T-helper 1 cell (primary cell): ENCODE measurements at regions not wholly inside any gene's neighbourhood (a gene's known extent, or its start where the extent isn't known, plus 50 kb on each side); places are given as distances from the start of the nearest gene placed in this dataset.

Source experiments
- DNase-seq, 5 donors: peaks; one replicate each; pipeline ENCODE4 v3.0.0-alpha.2; 2012 to 2020

DNA sequence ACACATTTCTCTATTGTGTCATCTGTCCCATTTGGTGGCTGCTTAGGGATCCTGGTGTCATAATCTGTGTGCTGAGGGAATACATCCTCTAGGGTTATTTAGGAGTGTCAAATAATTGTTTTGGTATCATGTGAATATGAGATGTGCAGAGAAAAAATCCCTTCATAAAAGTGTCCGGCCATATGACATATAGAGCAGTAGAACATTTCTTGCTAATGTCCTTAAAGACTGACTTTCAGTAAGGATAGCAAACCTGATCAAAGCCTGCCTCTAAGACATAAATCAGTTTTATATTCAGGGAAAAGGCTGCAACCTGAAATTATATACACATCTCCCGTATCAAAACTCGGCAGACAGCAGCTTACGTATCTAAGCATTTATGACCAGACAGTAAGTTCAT lies 211.6 kb downstream of the ADAM29 start:
- DNase-seq = no peak

DNA sequence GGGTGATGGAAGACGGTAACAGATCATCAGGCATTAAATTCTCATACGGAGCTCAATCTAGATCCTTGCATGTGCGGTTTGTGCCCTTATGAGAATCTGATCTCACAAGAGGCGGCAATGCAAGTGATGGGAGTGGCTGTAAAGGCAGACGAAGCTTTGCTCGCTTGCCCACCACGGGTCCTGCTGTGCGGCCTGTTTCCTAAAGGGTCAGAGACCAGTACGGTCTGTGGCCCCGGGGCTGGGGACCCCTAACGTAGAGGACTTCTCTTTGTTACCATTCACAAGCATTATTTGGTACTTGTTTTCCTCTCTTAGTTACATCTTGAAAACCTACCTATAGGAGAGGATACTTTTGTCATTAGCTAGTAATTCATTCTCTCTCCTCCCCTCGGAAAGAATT lies 221.0 kb downstream of the ADAM29 start:
- no peak for DNase-seq

DNA sequence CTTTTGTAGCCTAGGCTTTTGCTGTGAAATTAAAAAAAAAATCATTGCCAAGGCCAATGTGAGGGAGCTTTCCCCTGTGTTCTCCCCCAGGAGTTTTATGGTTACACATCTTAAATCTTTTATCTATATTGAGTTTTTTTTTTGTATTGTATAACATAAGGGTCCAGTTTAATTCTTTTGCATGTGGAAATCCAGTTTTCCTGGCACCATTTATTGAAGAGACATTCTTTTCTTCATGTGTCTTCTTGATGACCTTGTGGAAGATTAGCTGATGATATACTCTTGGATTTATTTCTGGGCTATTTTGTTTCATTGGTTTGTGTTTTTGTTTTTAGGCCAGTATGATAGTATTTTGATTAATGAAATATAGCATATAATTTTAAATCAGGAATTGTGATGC lies 225.0 kb downstream of the ADAM29 start:
- DNase-seq = no peak

DNA sequence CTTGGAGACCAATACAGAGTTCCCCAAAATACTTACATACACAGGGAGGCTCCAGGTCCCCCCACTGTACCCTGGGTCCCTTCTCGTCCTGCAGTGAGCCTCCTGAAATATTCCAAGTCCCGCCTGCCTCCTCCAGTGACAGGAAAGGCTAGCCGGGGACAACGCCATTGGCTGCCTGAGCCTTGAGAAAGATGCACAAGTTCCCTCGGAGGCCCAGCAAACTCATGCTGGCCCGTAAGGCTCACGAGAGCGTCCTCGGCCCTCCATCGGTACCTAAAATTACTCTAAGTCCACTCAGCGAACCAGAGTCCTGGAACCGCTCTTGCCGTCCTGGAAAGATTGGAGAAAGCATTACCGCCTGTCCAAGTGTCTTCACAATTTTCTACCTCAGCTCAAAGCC lies 228.6 kb downstream of the ADAM29 start:
- DNase-seq = no peak

DNA sequence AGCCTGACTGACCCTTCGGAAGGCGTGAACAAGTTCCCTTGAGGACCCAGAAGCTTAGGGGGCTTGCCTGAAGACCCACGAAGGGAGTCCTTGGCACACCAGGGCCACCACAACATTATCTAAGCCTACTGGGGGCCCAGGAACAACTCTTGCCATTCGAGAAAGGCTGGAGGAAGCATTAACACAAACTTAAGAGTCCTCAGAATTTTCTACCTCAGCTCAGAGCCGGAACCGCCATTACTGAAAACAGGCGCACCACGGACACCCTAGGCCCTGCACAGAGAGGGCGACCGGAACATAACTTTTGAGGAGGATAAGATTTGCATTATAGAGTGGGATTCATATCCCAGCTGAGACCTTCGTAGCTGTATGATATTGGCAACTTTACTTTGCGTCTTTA lies 229.1 kb downstream of the ADAM29 start:
- DNase-seq = no peak

DNA sequence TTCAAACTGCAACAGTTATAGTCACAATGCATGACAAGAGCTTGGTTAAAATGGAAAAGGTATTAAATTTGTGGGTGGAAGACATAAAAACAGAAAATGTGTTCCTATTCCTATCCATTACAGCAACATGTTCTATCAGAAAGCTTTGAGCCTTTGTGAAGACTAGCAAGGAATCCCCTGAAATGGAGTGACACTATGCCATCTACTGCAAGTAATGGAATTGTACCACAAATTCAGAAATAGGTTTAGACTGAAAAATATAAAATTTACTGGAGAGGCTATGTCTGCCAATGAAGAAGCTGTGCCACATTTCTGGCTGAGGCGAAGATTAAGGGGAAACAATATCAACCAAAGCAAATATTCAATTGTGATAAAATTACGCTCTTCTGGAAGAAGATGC lies 247.9 kb downstream of the ADAM29 start:
- no peak for DNase-seq

DNA sequence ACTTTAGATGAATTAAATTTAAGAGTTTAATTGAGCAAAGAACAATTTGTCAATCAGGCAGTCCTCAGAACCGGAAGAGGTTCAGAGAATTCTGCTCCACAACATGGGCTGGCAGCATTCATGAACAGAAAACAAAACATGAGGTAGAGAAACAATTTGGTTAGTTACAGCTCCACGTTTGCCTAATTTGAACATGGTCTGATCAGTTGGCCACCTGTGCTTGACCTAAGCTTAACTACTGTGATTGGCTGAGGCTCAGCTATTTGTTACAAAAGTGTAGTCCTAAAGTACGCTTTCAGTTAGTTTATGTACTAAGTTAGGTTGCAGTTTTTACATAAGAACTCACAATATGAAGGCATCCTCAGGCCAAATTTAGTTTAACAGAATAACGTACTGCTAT lies 258.6 kb downstream of the ADAM29 start:
- no peak for DNase-seq

DNA sequence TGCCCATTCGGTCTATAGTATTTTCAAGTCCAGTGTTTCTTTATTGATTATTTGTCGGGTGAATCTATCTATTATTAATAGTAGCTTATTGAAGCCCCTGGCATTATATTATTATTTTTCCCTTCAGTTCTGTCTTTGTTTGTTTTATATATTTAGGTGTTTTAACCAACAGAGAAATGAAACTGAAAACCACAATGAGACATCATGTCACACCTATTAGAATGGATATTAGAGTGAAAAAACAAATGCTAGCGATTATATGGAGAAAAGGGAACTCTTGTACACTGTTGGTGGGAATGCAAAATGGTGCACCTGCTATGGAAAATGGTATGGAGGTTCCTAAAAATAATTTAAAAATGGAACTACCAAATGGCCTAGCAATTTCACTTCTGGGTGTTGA lies 272.5 kb downstream of the ADAM29 start:
- no peak for DNase-seq

DNA sequence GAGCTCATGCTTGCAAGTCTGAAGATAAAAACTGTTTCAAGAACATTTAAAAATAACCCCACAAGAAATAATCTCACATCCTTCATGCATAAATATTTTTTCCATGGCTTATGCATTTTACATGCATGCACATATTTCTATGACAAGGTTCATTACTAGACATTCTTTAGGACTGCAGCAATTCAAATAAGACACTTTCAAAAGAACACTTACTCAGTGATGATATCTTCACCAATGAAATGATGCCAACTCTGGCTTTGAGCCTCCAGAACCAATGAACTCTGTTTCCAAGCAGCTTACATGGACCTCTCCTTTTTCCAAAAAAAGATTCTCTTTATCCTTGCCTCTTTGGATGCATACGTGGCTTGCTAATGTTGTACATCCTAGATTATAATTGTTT lies 279.9 kb downstream of the ADAM29 start:
- no peak for DNase-seq

DNA sequence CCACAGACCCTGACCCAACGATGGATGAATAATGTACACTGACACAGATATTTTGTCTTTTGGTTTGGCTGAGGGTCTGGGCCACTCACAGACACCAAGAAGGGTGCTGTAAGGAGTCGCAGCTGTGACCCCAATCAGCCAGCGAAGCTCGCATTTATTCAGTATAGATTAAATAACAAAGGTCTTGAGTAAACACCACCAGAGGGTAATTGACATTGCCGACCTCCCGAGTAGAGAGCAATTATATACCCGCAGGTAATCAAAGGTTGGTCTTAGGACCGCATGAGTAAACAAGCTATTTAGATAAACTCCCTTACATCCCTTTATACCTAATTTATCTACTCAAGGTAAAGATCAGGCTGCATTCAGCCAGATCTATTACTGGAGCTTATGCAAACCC lies 297.1 kb downstream of the ADAM29 start:
- no peak for DNase-seq

DNA sequence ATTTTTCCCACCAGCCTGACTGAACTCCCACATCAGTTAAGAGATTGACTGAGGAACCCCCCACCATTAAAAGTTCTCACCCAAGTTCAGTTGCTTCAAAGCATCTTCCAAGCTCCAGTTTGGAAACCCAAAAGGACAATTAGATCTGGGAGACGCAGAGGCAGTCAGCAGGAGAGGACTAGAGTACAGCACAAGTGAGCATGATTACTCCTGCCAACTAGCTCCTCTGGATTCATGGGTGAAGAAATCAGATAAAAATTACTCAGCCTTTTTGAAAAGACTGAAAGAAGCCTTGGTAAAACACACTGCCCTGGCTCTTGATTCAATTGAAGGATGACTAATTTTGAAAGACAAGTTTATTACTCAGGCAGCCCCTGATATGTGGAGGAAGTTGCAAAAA lies 297.5 kb downstream of the ADAM29 start:
- DNase-seq = no peak

DNA sequence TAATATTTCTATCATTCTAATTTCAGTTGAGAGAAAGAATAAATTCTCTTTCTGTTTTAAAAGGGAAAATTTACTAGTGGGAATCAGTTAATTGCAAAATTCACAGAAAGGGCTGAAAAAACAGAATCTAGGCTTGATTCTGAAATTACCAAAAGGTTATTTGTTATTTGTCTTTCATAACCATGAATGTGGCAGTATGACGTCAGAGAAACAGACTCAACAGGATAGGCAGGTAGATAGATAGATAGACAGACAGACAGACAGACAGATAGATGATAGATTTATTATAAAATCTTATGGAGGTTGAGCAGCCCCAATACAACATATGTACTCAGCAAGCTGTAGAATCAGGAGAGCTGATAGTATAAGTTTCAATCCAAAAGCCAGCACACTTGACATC lies 311.0 kb downstream of the ADAM29 start:
- no peak for DNase-seq

DNA sequence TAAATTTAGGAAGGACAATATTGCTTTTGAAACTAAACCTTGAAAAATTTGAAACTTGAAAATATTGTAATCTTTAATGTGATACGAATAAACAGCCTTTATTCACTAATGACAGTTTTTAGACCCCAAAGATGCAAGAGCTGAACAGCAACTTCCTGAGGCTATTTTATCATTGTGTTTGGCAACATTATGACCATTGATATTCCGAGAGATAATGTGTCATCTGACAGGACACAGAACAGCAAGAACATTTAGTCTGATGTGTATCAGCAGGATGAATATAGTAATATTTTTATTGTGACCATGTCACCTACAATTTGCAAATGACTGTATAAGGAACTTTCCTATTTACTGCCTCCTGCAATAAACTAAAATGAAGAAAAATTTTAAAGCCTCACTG lies 316.0 kb downstream of the ADAM29 start:
- DNase-seq = no peak

DNA sequence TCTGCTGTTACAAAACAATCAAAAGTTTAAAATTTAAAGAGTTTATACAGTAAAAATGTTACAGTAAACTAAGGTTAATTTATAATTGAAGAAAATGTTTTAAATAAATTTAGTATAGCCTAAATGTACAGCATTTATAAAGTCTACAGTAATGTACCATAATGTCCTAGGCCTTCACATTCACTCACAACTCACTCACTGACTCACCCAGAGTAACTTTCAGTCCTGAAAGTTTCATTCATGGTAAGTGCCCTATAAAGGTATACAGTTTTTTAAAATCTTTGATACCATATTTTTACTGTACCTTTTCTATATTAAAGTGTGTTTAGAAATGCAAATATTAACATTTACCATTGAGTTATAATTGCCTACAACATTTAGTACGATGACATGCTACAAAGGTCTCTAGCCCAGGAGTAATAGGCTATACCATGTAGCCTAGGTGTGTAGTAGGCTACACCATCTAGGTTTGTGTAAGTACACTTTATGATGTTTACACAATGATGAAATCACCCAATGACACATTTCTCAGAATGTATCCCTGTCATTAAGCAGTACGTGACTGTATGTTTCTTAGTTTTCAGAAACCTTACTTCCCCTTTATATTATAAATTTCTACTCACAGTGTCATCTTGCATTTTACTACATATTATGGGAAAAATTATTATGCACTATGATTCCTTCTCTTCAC lies 320.8 kb downstream of the ADAM29 start:
- DNase-seq = no peak

DNA sequence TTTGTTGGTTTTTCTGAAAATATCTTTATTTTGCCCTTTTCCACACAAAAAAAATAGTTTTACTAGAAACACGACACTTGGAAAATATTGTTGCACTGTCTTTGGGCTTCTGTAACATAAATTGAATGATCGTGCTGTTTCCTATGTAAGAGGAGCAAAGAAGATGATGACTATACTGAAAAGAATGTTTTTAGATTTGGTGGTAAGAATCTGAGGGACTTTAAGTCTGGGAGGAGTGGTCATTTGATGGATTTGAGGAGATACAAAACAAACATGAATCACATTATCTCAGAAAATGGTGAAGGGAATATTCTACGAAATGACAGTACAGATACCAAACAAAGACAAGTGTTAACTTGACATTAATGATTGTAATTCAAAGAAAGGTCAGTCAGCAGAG lies 328.8 kb downstream of the ADAM29 start:
- no peak for DNase-seq

DNA sequence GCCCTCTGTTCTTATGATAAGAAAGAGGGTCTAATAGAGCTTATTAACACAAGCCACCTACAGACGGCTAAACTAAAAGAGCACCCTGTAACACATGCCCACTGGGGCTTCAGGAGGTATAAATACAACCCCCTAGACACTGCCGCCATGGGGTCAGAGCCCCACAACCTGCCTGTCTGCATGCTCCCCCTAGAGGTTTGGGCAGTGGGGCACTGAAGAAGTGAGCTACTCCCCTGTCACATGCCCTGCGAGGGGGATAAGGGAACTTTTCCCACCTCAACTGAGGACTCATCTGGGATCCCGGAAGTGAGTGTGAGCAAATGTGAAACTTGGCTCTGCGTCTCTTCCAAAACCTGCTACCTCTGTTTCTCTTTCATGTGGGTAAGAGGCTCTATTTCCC lies 334.5 kb downstream of the ADAM29 start:
- DNase-seq = no peak

DNA sequence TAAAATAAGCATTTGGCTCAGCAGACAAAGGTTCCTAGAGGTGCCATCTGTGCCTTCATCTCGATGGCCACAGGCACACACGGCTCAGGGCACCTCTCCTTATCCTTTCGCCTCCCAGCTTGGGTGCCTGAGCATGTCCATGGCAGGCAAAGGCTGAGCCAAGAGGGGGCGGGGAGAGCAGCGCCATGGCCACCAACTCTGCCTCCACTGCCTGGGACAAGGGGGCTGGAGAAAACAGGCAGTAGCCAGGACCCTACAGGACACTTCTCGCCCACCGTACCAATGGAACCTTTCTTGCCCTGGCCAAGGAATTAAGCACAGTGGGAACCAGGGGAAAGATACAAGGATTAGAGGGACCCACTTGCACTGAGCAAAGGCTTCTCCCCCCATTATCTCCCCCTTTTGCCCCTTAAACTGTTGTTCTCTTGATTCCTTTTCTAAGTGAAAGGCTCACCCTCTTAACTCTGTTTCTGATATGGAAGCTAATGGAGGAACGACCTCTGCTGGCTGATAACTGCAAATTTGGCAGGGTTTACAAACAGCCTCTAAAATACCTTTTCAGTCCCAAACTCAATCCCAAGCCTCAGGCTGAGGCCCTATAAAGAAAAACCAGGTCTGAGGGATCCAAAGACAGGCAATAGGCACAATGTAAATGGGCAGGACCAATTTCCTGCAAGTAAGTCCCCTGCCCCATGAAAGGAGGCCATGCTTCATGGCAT lies 335.2 kb downstream of the ADAM29 start:
- DNase-seq = no peak

DNA sequence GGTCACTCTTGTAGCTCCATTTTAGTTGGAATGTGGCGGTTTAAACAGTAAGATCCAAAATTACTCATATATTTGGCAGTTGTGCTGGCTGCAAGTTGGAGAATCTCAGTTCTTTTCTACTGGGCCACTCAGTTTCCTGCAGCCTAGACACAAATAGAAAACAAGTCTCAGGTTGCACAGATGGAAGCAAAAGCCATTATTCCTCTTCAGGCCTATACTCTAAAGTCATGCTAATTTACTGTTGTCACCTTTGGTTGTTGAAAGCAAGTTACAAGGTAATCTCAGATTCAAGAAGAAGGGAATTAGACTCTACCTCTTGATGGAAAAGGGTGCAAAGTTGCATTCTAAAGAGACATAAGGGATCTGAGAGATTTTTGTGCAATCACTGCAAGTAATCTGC lies 345.4 kb downstream of the ADAM29 start:
- DNase-seq = no peak

DNA sequence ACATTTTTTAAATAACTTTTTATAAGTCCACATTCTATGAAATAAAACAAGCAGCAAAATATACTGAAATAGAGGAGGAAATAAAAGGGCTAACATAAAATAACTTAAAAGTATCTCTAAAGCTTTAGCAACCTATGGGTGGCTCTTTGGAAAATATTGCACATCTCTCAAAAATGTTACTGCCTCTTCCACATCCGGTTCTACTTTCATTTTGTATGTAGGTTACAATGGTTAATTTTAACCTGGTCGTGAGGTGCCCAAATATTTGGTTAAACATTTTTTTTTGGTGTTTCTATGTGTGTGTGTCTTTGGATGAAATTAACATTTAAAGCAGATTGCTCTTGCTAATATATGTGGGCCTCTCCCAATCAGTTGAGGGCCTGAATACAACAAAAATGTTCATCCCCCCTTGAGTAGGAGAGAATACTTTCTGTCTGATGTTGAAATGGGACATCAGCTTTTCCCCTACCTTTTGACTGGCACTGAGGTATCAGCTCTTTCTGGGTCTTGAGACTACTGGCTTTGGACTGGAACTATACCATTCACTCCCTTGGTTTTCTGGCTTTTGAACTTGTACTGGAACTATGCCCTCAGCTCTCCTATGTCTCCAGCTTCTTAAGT lies 353.0 kb downstream of the ADAM29 start:
- DNase-seq = no peak

DNA sequence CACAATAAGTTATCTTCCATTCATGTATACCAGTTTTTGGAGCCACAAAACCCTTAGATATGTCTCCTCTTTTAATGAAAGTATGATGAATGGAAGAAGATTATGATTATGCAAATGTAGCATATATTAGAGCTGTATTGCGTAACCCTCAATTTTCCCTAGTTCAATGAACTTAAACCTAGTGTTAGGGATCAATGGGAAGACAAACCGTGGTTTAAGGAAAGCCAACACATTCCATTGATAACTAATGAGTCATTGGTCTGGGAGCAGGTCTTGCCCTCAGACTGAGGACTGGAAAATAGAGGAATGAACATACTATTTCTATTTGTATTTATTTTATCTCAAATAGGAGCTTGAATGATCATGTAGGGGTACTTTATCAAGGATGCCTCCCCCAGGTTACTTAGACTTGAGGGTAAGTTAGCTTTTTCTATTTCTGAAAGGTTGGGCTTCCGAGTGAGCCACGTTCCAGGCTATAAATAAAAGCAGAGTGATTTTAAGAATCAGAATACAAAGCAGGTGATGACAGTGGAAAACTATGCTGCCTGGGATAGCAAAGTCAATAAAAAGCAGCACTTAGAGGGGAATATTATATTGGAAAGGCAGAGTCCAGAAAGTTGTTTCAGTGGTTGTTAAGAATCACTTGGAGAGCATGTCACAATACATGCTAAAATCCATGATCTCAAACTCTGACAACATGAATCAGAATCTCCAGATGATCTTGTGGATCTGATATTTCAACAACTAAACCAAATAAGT lies 356.0 kb downstream of the ADAM29 start:
- DNase-seq = no peak

DNA sequence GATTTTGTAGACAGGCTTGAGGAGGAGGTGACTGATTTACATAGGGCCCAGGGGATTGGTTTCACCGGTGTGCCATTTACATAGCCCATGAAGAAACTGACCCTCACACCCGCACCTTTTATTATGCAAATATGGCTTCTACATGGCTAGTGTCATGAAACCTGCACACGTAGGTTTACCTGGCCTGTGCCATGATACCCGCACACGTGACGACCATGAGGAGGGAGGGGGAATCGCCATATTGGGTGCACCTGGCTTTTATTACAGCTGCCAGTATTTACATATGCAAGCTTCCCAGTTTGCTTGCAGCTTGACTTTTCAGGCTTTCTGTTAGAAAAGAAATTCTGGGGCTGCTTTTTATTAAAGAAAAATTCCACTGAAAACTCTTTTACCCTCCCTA lies 359.7 kb downstream of the ADAM29 start:
- DNase-seq = no peak

DNA sequence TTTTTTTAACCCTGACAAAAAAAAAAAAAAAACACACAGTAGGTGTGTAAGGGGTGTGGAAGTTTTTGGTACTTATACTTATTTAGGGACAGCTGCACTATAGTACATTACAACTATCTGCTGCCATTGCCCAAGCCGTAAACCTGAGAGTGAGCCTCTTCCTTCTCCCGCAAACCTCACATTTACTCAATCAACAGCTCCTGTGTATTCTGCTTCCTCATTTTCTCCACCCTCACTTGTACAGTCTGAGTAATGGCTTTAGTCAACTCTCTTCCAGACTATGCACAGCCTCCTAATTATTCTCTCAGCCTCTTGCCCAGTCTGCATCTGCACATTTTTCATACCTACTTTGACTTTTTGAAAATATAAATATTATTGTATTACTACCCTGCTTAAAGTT lies 362.0 kb downstream of the ADAM29 start:
- no peak for DNase-seq

DNA sequence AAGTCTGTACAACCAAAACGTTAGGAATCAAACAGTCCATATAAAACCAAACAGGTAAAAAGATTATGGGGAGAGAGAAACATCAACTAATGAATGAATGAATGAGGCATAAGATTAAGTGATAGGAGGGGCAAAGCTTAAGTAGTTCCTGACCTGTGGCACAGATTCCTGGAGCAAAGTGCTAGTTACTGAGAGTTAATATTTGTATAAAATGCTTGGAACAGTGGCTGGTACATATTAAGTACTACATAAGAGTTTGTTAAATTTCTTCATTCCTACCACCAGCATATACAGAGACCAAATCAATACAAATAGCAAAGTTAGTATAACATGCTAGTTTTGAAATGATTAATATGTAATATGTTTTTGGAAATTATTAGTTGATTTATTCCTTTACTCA lies 363.7 kb downstream of the ADAM29 start:
- no peak for DNase-seq

DNA sequence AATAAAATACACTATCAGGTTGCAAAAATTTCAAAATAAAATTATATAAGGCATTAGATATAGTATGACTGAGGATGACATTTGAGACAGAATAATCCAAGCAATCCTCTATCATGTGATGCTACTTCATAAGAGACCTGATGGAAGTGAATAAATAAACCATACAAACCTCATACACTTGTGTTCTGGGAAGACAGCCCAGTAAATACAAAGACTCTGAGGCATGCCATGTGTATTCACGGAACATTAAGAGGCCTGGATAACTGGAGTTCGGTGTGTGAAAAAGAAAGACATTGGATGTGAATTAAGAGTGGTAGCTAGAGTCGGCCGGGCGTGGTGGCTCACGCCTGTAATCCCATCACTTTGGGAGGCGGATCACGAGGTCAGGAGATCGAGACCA lies 364.2 kb downstream of the ADAM29 start:
- no peak for DNase-seq
